Liver (tissue), 3 donors: ENCODE measurements at regions not wholly inside any gene's neighbourhood (a gene's known extent, or its start where the extent isn't known, plus 50 kb on each side); places are given as distances from the start of the nearest gene placed in this dataset.

Source experiments
- CTCF ChIP-seq: fragments of 150-350 bp; IDR thresholded peaks from 2 replicates; pipeline ENCODE4 v1.5.1; 2017; ENCODE audit warnings: improper control_type of control experiment, low read depth, low read length; ENCODE audit not compliant: missing input control
- JUND ChIP-seq, 2 donors: IDR thresholded peaks; 2 replicates each; pipeline ENCODE4 v1.6.1; 2016; ENCODE audit warnings: antibody characterized with exemption in 2 of 2
- REST ChIP-seq: IDR thresholded peaks from 2 replicates; pipeline ENCODE4 v1.6.1; 2016; ENCODE audit warnings: antibody characterized with exemption, mild to moderate bottlenecking
- donor health status: healthy.
- donor health status: healthy.

GRCh38 chr20:41717483-41717882, 99.3 kb upstream of the CHD6 start:
- TF ChIP-seq CTCF: no peak
- no peak for TF ChIP-seq REST
- no peak for TF ChIP-seq JUND (IDR thresholded peaks at IDR 0.05)
